ENCODE measurements at regions not wholly inside any gene's neighbourhood (a gene's known extent, or its start where the extent isn't known, plus 50 kb on each side); places are given as distances from the start of the nearest gene placed in this dataset.

GRCh38 chr12:127257366-127257935 lies 1009.5 kb upstream of the TMEM132C start:
- TF ChIP-seq CTCF (IDR thresholded peaks at IDR 0.05) (no peak), POLR2A (IDR thresholded peaks at IDR 0.05) (no peak)

Measured in adrenal gland (tissue), 5 donors.